HG03066 (cell line): ENCODE measurements at regions not wholly inside any gene's neighbourhood (a gene's known extent, or its start where the extent isn't known, plus 50 kb on each side); places are given as distances from the start of the nearest gene placed in this dataset.

Experiments used
- ATAC-seq: cut with Tn5 transposase; IDR thresholded peaks from one replicate; pipeline ENCODE4 v1.9.1; 2021; ENCODE audit warnings: low read depth; ENCODE audit not compliant: unreplicated experiment

DNA sequence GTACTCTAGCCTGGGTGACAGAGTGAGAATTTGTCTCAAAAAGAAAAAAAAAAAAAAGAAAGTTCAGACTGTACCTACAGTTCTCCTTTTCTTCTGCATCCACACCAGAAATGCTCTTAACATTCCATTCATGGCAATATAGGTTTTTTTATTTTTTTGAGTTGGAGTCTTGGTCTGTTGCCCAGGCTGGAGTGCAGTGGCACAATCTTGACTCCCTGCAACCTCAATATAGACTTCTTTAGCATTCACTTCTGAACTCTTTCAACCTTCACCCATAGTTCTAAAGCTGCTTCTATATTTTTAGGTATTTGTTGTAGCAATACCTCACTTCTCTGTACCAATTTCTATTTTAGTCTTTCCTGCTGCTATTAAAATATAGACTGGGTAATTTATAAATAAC is 1095.7 kb downstream of the FLRT2 start:
- ATAC-seq: no peak

DNA sequence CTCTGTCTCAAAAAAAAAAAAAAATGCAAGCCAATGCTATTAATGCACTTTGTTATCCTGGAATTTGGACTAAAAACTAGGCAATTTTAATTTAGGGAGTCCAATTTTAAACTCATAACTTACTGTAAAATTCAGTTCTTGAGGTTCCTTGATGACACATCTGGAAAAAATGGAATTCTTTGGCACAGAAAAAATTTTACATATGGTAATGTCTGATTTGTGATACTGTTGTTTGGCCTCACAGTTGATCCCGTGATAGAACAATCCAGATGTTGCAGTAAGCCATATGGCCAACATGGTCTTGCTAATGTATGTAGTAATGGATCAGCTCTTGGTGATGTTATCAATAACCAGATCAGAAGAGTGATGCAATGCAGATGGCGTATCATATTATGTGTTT is 1089.8 kb downstream of the FLRT2 start:
- ATAC-seq: no peak

DNA sequence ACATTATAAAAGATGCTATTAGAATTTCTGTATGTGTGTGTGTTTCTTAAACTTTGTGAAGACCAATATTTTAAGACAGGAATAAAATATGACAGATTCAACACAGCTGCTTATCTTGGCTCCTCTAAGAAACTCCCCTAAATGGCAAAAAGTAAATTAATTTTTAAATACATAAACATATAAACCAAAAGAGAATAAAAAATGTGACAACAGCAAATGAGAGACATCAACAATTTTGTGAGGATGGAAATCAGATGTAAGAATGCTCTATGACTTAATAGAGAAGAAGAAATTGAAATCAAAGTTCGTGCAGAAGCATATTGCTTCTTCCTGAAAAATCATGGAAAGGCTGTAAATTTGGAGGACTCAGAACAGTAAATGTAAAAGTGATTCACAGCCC is 1083.8 kb downstream of the FLRT2 start:
- ATAC-seq: no peak

DNA sequence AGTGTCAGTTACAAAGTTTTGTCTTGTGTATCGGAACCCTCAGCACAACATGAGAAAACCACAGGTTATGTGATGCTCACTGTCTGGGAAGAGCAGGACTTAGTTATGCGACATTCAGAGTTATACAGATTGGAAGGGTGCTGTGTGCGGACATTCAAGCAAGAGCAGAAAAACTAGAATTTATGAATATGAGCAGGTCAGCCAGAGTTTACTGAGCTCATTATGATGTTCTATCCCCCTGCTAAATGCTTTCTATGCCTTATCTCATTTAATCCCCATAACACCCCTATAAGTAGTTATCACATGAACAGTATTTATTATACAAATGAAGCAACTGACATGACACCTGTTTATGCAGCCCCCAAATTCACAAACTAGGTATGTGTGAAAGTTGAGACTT is 1083.2 kb downstream of the FLRT2 start:
- no peak for ATAC-seq

DNA sequence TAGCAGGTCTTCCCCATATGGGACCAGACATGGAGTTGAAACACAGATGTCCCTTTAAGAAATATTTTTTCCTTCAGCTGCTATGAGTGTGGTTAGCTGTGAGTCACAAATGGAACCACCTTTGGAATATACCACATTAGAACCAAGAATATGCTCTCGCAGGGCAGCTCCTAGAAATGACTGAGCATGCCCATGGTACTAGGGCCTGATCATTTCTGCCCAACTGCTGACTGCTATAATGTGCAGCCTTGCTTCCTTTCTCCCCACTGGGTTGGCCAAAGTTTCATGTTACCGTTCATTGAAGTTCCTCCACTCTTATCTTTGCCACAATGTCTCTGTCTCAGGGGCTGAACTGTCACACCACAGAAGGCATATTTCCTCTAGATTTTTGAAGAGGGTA is 1074.6 kb downstream of the FLRT2 start:
- ATAC-seq: no peak

DNA sequence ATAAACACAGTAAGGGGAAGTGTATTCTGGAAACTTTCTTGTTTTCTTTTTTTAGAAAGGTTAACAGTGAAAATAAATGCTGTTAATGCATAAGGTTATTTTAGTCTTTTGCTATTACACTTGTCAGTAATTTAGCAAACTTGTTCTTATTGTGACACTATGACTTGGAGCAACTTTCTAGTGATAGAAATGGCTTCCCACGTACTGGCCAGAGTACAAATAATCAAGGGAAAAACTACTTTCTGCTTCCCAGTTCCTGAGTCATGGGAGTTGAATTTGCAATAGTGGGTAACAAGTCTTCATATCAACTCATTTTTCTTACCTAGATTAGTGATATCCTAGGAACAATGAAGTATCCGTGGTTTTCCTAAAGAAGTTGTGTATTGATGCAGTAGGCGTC is 1072.3 kb downstream of the FLRT2 start:
- ATAC-seq: no peak

DNA sequence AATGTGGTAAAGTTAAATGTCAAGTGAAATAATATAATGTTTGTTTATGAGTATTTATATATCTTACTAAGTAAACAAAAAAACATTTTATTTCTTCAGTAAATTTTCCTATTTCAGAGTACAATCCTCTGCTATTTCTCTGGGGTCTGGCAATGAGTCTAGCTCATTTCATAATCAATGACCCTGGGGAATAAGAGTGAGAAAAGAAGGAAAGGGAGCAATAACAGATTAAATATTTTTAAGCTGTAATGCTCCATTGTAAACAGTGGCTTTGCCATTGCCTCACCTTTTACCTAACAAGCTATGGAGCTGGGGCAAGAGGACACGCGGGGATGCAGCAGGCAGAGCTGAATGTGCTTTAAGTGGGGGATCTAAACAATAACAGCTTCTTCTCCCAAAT is 1071.9 kb downstream of the FLRT2 start:
- ATAC-seq: no peak

DNA sequence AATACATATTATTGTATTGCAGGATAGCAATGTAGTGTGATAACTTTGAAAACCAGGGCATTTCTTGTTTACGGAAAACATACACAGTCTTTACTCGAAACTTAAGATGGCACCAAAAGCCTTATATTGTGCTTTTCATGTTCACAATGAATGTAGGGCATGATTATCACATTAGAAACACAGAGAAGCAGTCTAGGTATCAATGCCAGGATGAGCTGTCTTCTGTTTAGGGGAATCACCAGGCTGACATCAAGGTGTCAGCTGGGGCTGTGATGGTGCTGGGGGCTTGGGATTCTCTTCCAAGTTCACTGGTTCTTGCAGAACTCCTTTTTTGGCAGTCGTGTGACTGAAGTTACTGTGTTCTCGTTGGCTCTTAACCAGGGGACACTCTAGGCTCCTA is 1067.3 kb downstream of the FLRT2 start:
- no peak for ATAC-seq

DNA sequence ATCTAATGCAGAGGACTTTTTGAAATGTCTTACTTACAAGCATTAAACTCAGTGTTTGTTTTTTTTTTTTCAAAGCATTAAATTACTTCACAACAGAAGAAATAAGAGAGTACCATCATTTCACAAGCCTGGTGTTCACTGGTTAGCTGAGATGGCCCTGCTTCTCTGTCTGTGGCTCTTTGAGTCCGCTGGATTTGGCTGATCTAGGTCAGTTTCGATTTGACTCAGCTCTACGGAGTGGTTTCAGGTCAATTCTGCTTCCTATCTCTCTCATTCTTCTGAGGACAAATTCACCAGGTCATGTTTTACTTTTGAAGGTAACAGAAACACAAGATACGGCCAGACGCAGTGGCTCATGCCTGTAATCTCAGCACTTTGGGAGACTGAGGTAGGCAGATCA is 1066.1 kb downstream of the FLRT2 start:
- no peak for ATAC-seq

DNA sequence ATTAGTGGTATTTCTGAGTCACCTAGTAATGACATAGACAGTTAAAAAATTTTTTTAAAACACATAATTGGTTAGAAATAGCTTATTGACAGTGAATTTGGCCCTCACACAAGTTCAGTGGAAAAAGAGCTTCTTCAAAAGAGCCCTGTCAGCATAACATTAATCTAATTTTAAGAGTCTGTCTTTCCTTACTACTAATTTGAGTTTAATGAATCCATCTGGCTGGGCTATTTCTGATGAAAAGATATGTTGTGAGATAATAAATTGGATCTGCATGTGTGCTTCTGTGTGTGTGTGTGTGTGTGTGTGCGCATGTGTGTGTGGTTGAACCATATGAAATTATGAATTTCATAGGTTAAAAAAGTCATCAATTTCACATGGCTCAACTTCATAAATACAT is 1045.2 kb downstream of the FLRT2 start:
- no peak for ATAC-seq

DNA sequence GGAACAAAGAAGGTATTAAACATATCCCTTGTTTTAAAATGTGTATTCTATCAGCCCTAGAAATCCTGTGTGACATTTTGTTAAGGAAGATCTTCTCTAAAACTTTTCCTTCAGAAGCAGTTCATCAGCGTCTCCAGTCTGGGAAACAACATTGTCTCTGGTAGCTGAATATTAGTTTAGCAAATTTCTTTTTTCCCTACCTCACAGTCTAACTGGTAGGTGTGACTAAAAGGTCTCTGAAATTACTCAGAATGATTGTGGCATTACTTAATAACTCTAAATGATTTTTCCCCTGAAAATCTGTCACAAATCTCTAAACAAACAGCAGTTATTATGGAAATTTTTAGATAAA is 1044.8 kb downstream of the FLRT2 start:
- ATAC-seq: no peak

DNA sequence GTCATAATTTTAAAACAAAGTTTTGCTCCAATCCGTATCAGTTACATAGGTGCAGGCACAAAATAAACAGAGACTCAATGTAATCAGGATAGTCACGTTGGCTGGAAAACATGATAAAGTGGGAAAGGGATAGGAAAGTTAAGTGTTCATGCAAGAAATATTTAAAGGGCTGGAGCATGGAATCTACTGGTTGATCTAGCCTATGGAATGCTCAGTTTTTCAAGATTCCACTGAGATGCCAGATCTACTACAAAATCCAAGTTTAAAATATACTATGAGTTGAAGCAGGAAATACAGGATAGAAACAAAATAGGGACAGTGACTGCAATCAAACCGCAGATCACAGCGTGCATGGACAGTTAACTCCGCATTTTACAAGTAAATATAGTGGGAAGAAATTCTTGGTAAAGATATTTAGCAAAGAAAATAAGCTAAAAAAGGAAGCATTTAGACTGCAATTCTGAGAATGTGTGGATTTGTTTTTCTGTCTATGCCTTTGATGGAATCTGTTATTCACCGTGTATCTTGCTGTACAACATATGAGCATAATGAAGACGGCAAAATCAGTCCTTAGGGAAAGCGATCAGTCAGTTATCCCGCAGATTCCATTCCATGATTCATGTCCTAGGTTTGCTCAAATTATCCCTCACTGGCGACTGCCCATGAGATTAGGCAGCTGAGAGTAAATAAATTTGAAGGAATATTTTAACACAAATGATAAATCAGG is 1044.3 kb downstream of the FLRT2 start:
- ATAC-seq: no peak

DNA sequence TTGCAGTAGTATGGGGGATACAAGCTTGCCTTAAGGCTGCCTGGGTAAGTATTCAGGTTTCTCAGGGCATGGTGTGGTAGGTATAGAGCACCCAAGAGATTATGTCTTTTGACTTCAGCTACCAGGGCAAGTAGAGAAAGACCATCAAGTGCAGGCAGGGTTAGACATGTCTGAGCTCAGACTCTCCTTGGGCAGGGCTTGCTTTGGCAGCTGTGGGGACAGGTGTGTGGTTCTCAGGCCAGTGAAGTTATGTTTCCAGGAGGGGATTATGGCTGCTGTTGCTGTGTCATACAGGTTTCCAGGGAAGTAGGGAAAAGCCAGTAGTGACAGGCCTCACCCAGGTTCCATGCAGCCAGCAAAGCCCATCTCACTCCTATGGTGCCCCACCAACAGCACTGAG is 1040.4 kb downstream of the FLRT2 start:
- ATAC-seq: no peak

DNA sequence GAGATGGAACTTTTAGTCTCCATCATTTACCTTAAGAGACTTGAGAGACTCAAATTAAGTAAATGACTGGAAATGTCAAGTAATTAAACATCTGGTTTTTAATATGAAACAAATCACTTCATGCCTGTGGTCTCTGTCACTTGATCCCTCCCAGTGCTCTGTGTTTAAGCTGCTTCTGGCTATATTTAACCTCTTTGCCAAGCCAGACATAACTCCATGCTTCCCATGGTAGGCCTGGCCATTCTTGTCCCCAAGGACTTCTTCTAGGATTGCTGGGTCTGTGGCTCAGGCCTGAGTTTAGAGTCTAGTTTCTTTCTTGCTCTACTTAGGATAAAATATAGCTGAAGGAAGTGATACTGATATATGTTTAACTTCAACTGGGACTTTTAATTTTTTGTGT is 1013.6 kb downstream of the FLRT2 start:
- no peak for ATAC-seq

DNA sequence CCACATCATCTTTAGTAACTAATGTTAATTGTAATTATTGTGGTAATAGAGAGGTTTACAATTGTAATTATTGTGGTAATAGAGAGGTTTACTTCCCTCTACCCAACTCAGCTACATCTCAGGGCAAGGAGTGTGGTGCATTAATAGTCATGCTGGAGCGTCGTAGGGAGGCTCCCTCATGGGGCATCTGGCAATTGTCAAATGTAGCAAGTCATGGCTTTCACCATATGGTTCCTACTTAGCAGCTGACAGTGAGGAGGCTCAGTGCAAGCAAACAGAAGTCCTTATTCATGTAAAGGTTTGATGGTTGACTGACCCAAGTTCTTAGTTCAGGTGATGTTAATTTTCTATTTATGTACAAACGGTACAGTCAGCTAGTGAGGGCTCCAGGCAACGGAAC is 1012.0 kb downstream of the FLRT2 start:
- no peak for ATAC-seq

DNA sequence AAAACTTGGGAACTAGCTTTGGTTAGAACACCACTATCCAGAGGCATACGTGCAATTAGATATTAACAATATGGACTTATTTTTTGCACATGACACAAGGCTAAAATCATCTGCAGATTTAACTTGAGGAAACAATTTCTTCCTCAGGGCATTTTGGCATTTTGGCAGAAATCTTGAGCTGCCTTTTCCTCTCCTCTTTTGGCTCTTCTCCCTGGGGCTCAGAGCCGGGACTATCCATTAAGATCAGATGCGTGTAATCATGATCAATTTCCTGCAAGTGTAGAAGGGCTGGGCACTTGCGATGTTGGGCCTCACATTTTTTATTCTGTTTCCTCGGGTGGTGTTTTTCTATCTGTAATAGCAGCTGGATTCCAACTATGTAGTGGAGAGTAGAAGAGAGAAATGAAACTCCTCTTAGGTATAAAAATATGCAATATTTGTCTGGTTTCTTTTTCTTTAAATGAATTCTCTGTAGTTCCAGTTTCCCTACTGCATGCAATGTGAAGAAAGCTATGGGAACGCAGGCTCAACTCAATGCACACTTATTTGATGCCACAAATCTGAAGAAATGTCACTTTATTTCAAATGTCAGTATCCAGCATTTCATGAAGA is 1010.8 kb downstream of the FLRT2 start:
- no peak for ATAC-seq

DNA sequence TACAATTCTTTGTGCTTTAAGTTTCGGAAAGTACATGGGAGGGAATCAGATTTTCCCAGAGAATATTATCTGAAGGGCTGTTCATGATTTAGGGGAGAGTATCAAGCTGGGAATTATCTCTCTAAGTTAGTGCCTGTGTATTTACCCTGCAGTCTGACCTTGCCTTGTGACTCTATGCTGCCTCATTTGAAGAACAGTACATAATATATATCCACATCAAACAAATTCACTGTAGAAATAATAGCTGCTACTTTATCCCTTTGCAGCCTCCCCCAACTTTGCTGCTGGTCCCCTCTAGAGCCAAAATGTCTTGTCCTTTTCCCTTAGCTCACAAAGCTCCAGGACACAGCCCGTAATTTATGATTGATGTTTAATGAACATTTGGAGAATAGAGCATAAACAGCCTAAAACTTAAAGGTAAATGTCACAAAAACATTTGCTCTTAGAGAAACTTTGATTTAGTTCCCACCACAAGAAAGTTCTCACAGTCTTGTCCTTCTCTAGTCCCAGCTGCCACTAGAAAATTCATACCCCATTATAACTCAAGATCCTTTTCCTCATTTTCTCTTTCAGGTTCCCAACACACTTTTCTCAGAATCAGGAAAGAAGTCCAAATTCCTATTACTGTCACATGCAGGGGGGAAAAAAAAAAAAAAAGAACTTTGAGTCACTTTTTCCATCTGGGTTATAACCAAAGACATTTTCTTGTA is 1009.6 kb downstream of the FLRT2 start:
- no peak for ATAC-seq

DNA sequence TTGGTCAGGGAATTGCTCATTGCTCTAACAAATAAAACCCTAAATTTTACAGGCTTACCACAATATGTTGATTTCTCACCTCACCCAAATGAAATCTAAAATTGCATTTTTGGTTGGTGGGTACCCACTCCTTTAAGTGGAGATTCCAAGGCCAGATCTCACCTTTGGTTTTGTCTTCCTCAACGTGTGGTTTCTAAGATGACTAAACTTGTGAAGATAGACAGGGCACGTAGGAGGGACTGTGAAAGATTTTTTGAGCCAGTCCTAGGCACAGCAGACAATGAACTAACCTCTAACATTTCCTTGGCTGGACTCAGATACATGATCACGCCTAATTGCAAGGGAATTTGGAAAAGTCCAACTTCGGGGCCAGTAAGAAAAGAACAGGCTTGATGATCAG is 1003.9 kb downstream of the FLRT2 start:
- ATAC-seq: no peak

DNA sequence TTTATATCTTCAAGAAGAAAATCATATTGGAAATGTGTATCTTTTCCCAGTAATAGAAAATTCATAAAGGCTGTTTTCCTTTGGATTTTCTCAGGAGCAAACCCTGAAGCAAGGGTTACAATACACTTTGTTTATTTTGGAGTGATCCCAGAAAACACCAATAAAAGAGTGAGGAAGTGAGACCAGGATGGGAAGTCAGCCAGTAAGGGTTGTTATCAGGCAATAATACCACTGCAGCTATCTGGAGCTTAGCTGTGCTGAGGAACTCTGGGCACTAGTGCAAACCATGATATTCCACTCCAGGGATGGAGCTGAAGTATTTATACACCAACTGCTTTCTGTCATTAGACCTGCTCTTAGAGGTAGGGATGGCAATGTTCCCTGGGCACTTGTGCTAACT is 1002.3 kb downstream of the FLRT2 start:
- ATAC-seq: no peak

DNA sequence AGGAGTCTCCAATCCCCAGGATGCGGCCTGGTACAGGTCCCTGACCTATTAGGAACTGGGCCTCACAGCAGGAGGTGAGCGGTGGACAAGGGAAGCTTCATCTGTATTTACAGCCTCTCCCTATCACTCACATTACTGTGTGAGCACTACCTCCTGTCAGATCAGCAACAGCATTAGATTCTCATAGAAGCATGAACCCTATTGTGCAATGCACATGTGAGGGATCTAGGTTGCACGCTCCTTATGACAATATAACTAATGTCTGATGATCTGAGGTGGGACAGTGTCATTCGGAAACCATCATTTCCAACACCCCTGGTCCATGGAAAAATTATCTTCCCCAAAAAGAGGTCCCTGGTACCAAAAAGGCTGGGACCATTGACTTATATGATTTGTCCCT is 1000.5 kb downstream of the FLRT2 start:
- ATAC-seq: no peak

DNA sequence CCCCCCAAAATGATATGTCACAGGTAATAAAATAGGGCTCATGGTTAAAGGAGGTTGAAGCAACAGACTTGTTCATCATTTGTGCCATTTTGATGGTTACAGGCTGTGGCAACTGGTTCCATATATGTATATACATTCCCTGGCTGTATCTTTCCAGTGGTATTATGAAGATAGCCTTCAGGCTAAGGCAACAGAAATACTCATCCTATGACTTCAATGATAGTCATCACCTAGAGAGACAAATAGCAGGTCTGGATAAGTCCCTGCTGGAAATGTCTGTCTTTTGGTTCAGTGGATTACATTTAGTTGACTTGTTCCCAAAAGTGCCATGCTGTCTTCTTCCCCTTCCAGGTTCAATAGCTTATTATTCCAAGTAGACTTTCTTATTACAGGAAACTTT is 997.4 kb downstream of the FLRT2 start:
- ATAC-seq: no peak

DNA sequence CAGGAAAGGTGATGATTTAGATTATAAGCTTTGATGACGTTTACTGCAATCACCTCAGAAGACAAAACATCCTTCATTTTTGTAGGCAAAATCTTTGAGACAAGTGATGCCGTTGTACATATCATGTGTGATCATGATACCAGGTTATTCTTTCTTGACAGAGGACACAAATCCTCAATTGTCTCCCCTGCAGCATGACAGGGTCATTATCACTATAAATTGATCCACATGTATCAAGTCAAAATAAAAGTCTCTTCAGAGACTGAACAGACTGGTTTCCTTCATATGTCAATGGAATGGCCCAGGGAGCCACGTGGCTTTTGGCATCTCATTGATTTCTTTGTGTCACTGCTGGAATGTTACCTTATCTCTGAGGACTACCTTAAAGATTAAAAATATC is 995.7 kb downstream of the FLRT2 start:
- no peak for ATAC-seq
